Activated naive CD8-positive, alpha-beta T cell treated with anti-CD3 and anti-CD28 coated beads, Interleukin-2, amount 10 ng/mL, durations not matched to agents 7 days and 5 days (primary cell): ENCODE measurements at regions not wholly inside any gene's neighbourhood (a gene's known extent, or its start where the extent isn't known, plus 50 kb on each side); places are given as distances from the start of the nearest gene placed in this dataset.

Experiments used
- ATAC-seq: fragments of 150-1000 bp; cut with Tn5 transposase; one replicate; pipeline ENCODE4 v1.10.0; 2021; ENCODE audit warnings: low read depth, moderate library complexity
- POLR2A ChIA-PET: fragments of 350-600 bp; sonication (Branson Sonifier 250); formaldehyde crosslinking; loops from one replicate; lab custom pipeline; 2021; ENCODE audit warnings: antibody characterized with exemption; lab: Charles Lee
- DNase-seq: peaks from one replicate; pipeline ENCODE4 v3.0.0; 2021
- H3K27ac Mint-ChIP-seq: one replicate; pipeline ENCODE4 v1.8.0; 2022; ENCODE audit warnings: mild to moderate bottlenecking, mixed read lengths
- H3K27me3 Mint-ChIP-seq: one replicate; pipeline ENCODE4 v1.8.0; 2022; ENCODE audit warnings: mild to moderate bottlenecking, moderate library complexity, mixed read lengths
- H3K36me3 Mint-ChIP-seq: one replicate; pipeline ENCODE4 v1.8.0; 2021; ENCODE audit warnings: mild to moderate bottlenecking, mixed read lengths
- H3K4me1 Mint-ChIP-seq: one replicate; pipeline ENCODE4 v1.8.0; 2021; ENCODE audit warnings: mixed read lengths
- H3K4me3 Mint-ChIP-seq: one replicate; pipeline ENCODE4 v1.8.0; 2022; ENCODE audit warnings: mild to moderate bottlenecking, moderate library complexity, mixed read lengths
- H3K9me3 Mint-ChIP-seq: one replicate; pipeline ENCODE4 v1.8.0; 2021; ENCODE audit warnings: mixed read lengths

GRCh38 chr1:221099747-221100595, 220.7 kb downstream of the HLX start:
- Mint-ChIP-seq H3K27ac (no peak overlapping the region), H3K4me3 (no peak overlapping the region), H3K4me1 (no peaks in the 10 kb centered on the region), H3K36me3 (no peaks in the 10 kb centered on the region), H3K9me3 (peaks cover 9% of the 10 kb centered on the region), H3K27me3 (no peaks in the 10 kb centered on the region)
- POLR2A ChIA-PET = no interaction called here
- no peak for DNase-seq
- no peak for ATAC-seq

DNA sequence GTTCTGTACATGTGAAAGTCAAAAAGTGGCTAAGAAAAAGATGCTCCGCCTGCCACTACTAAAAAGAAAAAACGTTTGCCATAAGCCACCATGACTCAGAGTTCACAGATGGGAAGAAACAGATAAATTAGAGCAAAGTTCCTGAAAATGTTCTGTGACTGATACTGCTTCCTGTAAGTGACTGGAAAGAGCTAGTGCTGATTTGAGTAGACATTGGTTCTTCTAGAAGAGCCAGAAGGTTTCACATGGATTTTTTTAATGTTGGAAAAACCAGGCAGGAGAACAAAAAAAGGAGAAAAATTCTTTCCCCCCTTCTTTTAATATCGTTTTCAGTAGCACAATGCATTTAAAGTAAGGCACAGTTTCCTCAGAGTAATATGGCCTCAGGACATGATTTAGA, 221.4 kb downstream of the HLX start:
- no peaks in the 10 kb centered on the region for H3K27me3 Mint-ChIP-seq
- POLR2A ChIA-PET = no interaction called here
- no peak for ATAC-seq
- H3K4me3 Mint-ChIP-seq = no peak overlapping the region
- H3K4me1 Mint-ChIP-seq = no peaks in the 10 kb centered on the region
- H3K27ac Mint-ChIP-seq = no peak overlapping the region
- no peaks in the 10 kb centered on the region for H3K36me3 Mint-ChIP-seq
- DNase-seq = no peak
- peaks cover 9% of the 10 kb centered on the region for H3K9me3 Mint-ChIP-seq

DNA sequence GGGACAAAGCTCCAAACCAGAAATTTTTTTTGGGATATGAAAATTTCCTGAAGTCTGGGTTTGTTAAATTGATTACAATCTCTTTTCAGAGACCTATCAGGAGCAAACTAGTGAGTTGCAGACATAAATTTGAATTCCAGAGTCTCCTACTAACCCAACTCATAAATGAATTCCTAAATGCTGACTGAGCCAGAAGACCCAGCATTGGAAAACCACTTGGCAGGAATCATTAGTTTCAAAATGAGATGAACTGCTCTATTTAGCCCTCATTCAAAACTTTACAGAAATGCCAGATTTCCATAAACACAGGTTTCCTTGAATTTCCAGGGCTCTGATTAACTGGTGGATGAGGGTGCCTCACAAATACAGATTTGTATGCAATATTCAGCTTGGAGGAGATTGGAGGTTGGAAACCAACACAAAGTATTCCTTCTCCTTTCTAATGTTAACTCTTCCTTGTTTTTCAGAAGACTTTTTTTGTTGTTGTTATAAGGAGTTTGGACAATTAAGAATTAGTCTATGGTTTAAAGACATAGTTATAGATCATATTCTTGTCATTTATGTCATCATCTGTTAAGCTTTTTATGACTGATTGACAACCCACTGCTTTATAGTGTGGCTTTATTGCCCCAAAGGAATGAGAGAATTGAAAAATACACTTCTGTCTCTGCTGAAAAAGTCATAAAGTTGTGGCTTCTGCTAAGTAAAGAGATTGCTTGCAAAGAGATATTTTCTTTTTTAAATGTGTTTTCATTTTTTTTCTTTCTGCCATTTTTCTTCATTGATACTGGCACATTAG, 222.8 kb downstream of the HLX start:
- POLR2A ChIA-PET = no interaction called here
- H3K4me3 Mint-ChIP-seq = no peak overlapping the region
- no peaks in the 10 kb centered on the region for H3K4me1 Mint-ChIP-seq
- DNase-seq = no peak
- no peaks in the 10 kb centered on the region for H3K36me3 Mint-ChIP-seq
- no peak overlapping the region for H3K27ac Mint-ChIP-seq
- H3K9me3 Mint-ChIP-seq = peaks cover 8% of the 10 kb centered on the region
- no peak for ATAC-seq
- H3K27me3 Mint-ChIP-seq = no peaks in the 10 kb centered on the region

GRCh38 chr1:221104596-221104995, 225.4 kb downstream of the HLX start:
- Mint-ChIP-seq H3K4me3 (no peak overlapping the region), H3K4me1 (no peaks in the 10 kb centered on the region), H3K27ac (no peak overlapping the region), H3K9me3 (peaks cover 3% of the 10 kb centered on the region), H3K36me3 (no peaks in the 10 kb centered on the region), H3K27me3 (no peaks in the 10 kb centered on the region)
- DNase-seq (no peak), ATAC-seq (no peak)
- POLR2A ChIA-PET = no interaction called here

DNA sequence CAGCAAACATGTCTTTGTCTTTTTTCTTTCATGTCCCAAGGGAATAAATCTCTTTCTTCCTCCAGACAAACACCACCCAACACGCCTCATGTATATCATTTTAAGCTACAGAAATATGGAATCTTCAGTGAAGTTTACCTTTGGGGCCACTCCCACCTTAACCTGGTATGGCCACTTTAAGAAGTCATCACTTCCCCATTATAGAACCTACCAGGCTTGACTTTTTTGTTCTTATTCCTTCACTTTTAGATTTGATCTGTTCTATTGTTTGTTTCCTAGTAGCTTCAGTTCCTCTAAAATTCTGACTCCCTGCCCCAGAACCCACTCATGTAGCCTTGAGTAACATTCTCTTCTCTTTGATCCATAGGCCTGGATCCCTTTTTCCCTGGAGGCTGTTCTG, 226.3 kb downstream of the HLX start:
- POLR2A ChIA-PET = no interaction called here
- Mint-ChIP-seq H3K9me3 (peaks cover 3% of the 10 kb centered on the region), H3K4me3 (no peak overlapping the region), H3K4me1 (no peaks in the 10 kb centered on the region), H3K27me3 (no peaks in the 10 kb centered on the region), H3K27ac (no peak overlapping the region), H3K36me3 (no peaks in the 10 kb centered on the region)
- ATAC-seq = no peak
- no peak for DNase-seq

DNA sequence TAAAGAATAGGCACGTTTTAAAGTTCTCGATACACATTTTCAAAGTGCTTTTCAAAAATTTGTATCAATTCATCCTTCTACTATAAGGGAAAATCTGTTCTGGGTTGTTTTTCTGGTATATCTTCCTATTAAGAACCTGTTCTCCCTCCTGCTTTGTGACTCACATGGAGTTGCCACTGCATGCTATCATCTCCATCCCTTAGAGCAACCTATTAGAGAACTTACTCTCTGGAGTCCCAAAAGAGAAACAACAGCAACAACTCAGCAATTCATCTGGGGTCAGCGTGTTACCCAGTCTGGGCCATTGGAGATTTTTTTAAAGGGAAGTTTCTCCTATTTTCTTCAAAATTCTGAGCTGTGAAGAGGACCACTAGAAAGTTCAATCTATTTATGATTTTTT, 227.4 kb downstream of the HLX start:
- Mint-ChIP-seq H3K4me1 (no peaks in the 10 kb centered on the region), H3K36me3 (no peaks in the 10 kb centered on the region), H3K4me3 (no peak overlapping the region), H3K9me3 (peaks cover 4% of the 10 kb centered on the region), H3K27ac (no peak overlapping the region), H3K27me3 (no peaks in the 10 kb centered on the region)
- ATAC-seq = no peak
- POLR2A ChIA-PET = no interaction called here
- DNase-seq = no peak

DNA sequence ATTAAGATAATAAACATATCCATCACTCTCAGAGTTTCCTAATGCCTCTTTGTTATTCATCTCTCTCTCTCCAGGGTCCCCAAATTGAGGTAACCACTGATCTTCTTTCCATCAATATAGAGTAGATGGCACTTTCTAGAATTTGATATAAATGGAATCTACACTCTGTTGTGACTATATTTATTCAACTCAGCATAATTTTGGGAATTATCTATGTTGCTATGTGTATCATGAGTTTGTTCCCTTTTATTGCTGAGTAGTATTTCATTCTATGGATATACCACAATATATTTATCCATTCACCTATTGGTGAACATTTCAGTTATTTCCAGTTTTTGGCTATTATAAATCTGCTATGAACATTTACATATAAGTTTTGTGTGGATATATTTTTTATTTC, 230.7 kb downstream of the HLX start:
- no peak for DNase-seq
- no peaks in the 10 kb centered on the region for H3K4me1 Mint-ChIP-seq
- ATAC-seq = no peak
- POLR2A ChIA-PET = no interaction called here
- no peak overlapping the region for H3K27ac Mint-ChIP-seq
- H3K36me3 Mint-ChIP-seq = no peaks in the 10 kb centered on the region
- no peak overlapping the region for H3K4me3 Mint-ChIP-seq
- no peaks in the 10 kb centered on the region for H3K27me3 Mint-ChIP-seq
- H3K9me3 Mint-ChIP-seq = peaks cover 1% of the 10 kb centered on the region

GRCh38 chr1:221117133-221117532, 237.9 kb downstream of the HLX start:
- Mint-ChIP-seq H3K9me3 (peaks cover 3% of the 10 kb centered on the region), H3K4me1 (no peaks in the 10 kb centered on the region), H3K27me3 (no peaks in the 10 kb centered on the region), H3K27ac (no peak overlapping the region), H3K36me3 (no peaks in the 10 kb centered on the region), H3K4me3 (no peak overlapping the region)
- ATAC-seq = no peak
- no peak for DNase-seq
- POLR2A ChIA-PET = no interaction called here

DNA sequence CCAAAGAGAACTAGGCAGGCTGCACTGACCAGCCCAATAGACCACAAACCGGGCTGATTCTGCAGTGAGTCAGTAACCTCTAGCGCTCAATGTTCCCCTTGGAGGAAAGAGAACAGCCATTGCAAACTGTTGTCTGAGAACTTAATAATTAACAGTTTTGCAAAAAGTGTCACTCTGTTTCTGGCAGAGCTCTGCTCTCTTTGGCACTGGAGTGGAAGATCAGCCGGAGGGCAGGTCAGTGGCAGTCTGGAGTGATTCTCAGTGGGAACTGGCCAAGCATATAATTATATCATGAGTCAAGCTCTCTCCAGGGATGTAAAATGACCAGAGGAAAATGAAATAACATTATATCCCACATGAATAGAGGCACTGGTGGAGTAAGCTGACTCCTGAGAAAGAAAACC, 238.3 kb downstream of the HLX start:
- Mint-ChIP-seq H3K9me3 (peaks cover 3% of the 10 kb centered on the region), H3K27ac (no peak overlapping the region), H3K36me3 (no peaks in the 10 kb centered on the region), H3K27me3 (no peaks in the 10 kb centered on the region), H3K4me1 (no peaks in the 10 kb centered on the region), H3K4me3 (no peak overlapping the region)
- DNase-seq (no peak), ATAC-seq (no peak)
- POLR2A ChIA-PET = no interaction called here

GRCh38 chr1:221118176-221118937, 239.1 kb downstream of the HLX start:
- Mint-ChIP-seq H3K36me3 (no peaks in the 10 kb centered on the region), H3K4me3 (no peak overlapping the region), H3K9me3 (peaks cover 3% of the 10 kb centered on the region), H3K4me1 (no peaks in the 10 kb centered on the region), H3K27me3 (no peaks in the 10 kb centered on the region), H3K27ac (no peak overlapping the region)
- ATAC-seq = no peak
- POLR2A ChIA-PET = no interaction called here
- no peak for DNase-seq

DNA sequence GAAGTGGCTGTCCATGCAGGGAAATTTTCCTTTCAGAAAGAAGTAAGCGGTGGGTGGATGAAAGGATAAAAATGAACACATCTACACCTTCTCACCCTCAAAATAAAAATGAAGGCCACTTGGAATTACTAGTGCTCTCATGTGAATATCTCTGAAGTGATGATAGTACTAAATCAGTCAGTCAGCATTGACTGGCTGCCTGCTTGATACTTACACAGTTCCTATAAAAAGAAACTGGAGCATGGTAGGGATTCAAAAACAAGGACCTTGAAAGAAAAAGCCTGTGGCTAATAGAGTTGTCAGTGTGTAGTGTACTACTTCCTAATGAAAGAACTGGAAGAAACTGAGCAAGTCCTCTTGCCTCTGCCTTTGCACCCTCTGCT, 239.7 kb downstream of the HLX start:
- no peak overlapping the region for H3K27ac Mint-ChIP-seq
- H3K36me3 Mint-ChIP-seq = no peaks in the 10 kb centered on the region
- no peaks in the 10 kb centered on the region for H3K27me3 Mint-ChIP-seq
- H3K4me3 Mint-ChIP-seq = no peak overlapping the region
- H3K4me1 Mint-ChIP-seq = no peaks in the 10 kb centered on the region
- POLR2A ChIA-PET = no interaction called here
- H3K9me3 Mint-ChIP-seq = peaks cover 3% of the 10 kb centered on the region
- ATAC-seq (no peak), DNase-seq (no peak)

DNA sequence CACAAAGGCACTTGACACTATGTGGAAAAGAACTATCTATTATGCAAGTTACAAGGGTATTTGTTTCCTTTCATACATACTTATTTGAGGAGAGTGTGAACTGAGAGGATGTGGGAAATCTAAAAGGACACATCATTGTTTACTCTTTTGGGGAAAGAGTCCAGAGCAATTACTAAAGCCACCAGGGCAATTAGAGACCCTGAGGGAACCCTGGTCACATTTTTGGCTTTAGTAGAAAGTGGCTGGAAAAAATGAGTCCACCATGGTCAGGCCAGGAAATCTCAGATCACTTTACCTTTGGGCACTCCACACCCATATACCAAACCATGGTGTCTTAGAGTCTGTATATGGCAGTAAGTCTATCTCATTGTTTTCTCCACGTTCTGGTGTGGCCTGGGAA, 243.3 kb downstream of the HLX start:
- no peak overlapping the region for H3K4me3 Mint-ChIP-seq
- no peaks in the 10 kb centered on the region for H3K4me1 Mint-ChIP-seq
- peaks cover 5% of the 10 kb centered on the region for H3K9me3 Mint-ChIP-seq
- no peak overlapping the region for H3K27ac Mint-ChIP-seq
- H3K36me3 Mint-ChIP-seq = no peaks in the 10 kb centered on the region
- no peak for ATAC-seq
- H3K27me3 Mint-ChIP-seq = no peaks in the 10 kb centered on the region
- POLR2A ChIA-PET = no interaction called here
- DNase-seq = no peak

DNA sequence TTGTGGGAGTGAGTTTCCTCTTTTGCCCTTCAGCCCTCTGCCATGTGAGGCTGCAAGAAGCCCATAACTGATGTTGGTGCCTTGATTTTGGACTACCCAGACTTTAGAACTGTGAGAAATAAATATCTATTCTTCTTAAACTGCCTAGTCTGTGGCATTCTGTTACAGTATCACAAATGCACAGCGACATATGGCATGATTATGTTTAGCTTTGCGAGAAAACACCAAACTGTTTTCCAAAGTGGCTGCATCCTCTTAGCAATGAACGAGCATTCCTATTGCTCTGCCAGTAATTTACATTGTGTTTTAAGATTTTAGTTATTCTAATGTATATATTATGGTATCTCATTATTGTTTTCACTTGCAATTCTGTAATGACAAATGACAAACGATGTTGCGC, 246.7 kb downstream of the HLX start:
- H3K9me3 Mint-ChIP-seq = peaks cover 2% of the 10 kb centered on the region

More for the DNA sequence above, 246.7 kb downstream of the HLX start:
- POLR2A ChIA-PET = no interaction called here
- no peaks in the 10 kb centered on the region for H3K4me1 Mint-ChIP-seq
- no peak overlapping the region for H3K27ac Mint-ChIP-seq
- no peaks in the 10 kb centered on the region for H3K27me3 Mint-ChIP-seq
- H3K36me3 Mint-ChIP-seq = no peaks in the 10 kb centered on the region
- no peak for ATAC-seq
- no peak for DNase-seq
- H3K4me3 Mint-ChIP-seq = no peak overlapping the region
